Right ventricle myocardium superior (tissue), 1 donor: ENCODE measurements at regions not wholly inside any gene's neighbourhood (a gene's known extent, or its start where the extent isn't known, plus 50 kb on each side); places are given as distances from the start of the nearest gene placed in this dataset.

Source experiments
- ATAC-seq: fragments of 200-7000 bp; cut with Tn5 transposase; one replicate; pipeline ENCODE4 v1.9.1; 2020; ENCODE audit warnings: mild to moderate bottlenecking; ENCODE audit not compliant: poor library complexity
- DNase-seq: peaks from one replicate; pipeline ENCODE4 v3.0.0-alpha.2; 2020
- intact Hi-C: fragments of 100-400 bp; cut with DNase I; formaldehyde crosslinking; loops from one replicate; pipeline ENCODE4 v1.11.2; 2022
- donor health status: DM: no; HTN: yes; CAD: no; lungs with severe emphysema.

DNA sequence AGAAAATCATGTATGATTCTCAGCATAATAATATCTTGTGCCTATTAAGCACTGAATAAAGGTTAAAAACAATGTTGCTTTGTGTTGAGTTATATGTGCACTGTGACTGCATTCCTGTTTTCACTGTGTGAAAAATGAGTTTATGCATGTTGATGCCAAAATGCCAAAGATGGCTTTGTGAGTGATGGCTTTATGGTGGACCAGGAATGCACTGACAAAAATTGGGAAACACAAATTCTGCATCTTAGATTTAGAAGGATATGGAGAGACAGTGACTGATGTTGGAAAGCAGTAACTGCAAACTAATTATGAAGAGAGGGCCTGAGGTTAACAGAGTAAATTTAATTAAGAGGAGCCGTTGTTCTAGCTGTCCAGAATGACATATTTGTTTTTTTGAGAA lies 440.4 kb downstream of the KIF20B start:
- DNase-seq: no peak
- ATAC-seq: no peak
- intact Hi-C loops: no loop called here

DNA sequence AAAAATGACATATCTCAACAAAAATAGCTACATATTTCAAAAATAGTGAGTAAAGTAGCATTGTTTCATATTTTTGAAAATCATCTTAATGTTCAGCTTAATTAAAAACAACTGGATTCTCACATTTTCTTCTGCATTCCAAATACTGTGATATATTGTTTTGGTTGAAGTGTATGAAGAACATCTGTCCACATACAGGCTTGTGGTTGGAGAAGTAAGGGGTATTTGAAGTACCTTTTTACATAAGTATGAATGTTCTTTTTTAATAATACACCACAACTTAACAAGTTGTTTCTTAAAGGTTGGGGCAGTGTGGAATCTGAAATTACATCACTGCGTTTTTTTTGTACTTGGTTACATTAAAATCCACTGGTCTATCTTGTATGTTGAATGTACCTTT lies 442.5 kb downstream of the KIF20B start:
- no peak for ATAC-seq
- DNase-seq: no peak
- intact Hi-C loops: no loop called here

DNA sequence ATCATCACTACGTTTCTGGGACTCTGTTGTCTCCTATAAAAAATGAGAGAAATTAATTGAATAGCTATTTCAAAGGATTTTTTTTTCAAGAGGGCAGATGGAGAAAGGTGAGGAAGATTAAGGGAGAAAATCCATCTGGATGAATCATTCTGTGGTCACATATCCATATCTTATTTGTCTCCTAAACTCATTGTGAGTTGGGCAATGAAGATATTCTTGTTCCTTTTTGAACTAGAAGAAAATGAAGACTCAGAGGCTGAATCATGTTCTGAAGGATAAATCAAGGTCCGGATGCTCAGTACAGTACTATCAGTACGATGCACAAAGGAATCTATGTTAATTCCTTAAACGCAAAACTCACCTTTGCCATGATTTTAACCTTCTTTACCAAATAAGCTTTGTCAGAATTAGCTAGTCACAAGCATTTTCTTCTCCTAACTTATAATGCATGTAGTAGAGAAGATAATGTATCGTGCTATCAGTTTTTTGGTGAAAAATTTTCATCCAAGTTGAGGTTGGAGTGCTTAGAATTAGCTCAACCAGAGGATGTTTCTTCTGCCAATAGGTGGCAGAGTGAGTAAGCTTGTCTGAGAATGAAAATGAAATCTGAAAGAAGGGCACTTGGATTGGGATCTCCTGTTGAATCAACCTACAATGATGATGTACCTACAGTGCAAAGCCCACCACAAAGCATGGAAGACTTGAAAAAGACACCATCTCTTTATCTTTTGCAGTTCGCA lies 446.9 kb downstream of the KIF20B start:
- intact Hi-C loops: no loop called here
- DNase-seq (no peak), ATAC-seq (no peak)

DNA sequence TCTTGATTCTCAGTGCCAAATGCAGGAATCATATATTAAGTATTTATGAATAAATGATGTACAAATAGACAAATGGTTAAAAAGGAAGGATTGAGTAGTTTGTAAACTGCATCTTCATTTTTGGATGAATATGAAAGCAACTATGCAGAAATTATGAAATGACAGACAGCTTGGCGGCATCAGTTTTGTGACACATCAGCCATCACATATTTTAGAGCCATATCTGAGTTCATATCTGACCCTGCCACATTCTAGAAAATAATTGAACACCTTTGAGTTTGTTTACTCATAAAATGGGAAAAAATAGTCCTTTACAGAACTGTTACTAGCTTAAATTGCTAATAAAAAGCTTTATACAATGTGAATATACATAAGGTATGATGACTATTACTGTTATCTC lies 448.2 kb downstream of the KIF20B start:
- intact Hi-C loops: no loop called here
- ATAC-seq: no peak
- DNase-seq: no peak

DNA sequence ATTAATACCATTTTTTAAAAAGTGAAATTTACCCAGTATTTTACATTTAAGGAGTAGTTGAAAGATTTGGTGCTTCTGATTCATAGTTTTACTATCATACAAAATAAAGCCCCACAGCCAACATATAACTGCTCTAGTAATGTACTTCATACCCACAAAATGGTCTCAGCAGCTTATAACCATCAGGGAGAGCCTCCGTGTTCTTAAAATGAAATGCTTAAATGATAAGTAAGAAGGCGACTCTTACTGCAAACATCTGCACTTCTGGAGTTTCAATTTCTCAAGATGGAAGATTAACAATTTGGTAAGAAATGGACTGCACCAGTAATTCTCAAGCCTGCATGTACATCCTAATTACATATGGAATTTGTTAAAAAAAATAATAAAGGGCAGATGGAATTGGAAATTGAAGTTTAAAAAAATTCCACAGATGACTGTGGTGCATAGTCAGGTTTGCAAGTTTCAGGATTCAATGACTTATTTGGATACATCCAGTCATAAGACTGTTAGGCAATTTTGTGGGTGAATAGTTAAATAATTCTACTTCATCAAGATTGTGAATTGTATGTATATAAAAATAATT lies 461.0 kb downstream of the KIF20B start:
- intact Hi-C loops: no loop called here
- ATAC-seq: no peak
- DNase-seq: no peak

DNA sequence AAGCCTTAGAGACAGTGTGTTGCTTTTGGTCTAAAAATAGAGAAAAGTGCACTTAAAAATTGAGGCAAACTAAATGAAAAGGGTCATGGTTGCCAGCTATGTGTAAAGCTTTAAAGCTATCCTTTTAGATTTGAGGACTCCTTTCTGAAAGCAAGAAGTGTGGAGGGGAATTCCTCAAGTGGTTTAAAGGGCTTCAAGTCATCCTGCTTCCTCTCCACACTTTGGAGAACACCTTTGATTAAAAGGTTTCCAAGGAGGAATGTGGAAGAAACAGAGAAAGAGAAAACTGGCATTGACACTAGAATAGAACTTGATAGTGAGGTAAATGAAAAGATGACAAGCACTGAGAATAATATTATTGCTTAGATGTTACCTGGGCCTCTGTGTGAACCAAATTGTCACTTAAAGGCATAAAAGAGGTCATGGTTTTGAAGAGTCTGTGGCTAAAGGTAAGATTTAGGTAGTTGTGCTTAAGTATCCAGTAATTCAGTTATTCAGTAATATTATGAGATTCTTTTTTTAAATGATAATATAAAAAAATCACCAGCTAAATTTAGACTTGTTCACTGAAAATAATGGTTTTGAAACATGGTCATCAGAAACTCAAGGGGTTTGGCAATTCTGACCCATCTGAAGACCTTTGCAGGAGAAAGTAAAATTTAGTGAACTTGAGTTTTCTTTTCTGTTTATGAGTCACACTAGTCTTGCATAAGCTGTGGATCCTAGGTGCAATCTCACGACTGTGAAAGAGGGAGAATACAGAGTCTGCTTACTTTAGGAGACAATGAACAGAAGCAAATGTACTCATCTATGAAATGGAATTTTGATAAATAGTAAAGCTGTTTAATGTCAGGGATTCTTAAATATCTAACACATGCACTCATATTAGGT lies 466.0 kb downstream of the KIF20B start:
- DNase-seq (no peak), ATAC-seq (no peak)
- intact Hi-C loops: no loop called here

DNA sequence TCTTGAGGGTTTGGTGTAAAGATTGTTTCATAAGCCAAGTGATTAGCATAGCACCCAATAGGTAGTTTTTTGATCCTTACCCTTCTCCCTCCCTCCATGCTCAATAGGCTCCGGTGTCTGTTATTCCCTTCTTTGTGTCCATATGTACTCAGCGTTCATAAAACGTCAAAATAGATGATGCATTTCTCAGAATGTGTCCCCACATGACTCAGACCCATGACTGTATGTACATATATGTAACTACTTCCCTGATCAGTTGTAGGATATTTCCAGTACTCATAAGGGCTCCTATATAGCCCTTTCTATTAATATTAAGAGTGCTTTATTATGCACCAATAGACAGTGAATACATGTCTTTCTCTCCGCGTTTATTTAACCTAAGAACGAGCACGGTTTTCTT lies 466.9 kb downstream of the KIF20B start:
- ATAC-seq (no peak), DNase-seq (no peak)
- intact Hi-C loops: no loop called here

DNA sequence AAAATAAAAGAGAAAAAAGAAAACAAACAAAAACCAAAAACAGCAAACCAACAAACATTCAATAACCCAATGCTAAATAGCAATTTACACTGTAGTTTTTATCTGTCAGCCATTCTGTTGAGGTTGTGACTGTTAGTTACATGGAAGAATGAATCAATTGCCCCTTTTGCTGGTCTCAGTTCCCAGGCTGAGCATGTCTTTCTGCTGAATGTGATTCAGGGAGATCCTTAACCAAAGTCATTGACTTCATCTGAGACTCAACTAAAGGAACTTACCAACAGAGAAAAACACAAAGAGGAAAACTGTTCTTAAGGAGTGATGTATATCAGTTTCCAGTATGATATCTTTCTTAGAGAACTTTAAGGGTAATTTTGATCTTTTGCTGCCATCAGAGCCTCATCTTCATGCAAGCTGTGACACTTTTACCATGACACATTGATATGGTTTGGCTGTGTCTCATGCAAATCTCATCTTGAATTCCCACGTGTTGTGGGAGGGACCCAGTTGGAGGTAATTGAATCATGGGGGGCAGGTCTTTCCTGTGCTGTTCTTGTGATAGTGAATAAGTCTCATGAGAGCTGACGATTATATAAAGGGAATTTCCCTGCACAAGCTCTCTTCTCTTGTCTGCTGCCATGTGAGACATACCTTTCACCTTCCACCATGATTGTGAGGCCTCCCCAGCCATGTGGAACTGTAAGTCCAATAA lies 469.8 kb downstream of the KIF20B start:
- no peak for ATAC-seq
- intact Hi-C loops: no loop called here
- DNase-seq: no peak

DNA sequence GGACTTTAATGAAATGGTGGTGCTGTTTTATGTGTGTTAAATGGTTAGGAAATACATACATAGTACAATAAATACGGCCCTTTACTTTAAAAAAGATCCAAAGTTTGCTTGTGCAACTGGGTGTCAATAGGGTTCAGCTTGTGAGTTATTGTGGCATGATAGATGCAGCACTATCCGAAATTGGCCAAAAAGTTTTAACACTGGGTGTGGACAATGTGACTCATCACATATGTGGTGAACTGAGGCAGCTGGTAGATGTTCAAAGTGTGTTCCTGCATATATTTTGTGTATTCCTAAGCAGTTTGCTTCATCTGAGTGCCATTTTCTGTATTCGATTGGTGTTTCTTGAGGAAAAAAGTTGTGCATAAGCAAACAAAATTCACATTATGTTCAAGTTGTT lies 473.1 kb downstream of the KIF20B start:
- no peak for ATAC-seq
- no peak for DNase-seq
- intact Hi-C loops: no loop called here

DNA sequence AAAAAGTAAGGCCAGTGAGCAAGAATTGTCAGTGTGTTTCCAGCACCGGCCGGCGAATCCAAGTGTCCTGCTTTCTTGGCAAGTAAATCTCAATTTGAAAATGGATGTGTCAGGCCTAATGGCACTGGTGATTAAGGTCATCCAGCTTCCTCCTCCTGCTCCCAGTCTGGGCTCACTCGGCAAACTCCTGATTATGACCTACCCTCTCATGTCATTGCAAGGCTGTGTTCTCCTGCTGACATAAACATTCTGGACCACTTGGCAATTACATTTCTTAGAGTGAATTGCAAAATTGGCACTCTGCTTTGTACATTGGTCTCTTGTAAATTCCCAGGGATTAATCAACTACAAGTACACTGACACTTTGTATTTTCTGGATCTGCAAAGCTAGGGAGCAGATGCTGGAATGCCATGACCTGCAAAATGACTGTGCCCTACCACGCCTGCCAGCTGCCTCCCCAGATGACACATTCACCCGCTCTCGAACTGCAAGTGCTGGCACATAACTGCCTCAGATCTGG lies 473.8 kb downstream of the KIF20B start:
- ATAC-seq: peak; percentile 92
- intact Hi-C loops: no loop called here

DNA sequence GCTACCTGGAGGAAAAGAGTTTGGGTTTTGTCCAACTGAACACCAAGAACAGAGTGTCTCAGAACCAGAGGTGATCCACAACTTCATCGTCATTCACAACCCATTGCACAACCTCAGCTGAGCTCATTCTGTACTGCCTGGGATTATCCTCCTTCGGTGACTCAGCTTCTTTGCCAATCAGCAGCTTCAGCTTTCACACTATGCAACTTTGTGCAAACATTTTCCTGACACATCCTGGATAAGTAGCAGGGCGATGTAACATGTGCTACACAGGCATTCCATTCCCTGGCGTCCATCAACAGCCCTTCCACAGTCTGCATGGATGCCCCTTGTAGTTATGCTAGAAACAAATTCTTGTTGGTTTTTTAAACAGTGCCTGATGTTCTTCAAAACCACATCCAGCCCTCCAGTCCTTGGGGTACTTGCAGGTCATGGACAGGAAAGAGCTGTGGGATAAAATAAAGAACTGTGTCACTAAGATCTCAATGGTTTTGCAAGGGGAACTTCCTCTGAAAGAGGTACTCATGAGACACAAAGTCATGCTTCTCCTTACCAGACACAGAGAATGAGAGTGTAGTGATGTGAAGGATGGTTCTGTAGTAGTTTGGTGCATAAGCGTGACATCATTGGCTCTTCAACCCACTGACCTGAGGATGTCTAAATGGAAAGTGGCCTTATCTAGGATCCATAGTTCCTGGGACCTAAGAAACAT lies 478.5 kb downstream of the KIF20B start:
- ATAC-seq (peak; percentile 83), DNase-seq (peak; percentile 30)
- intact Hi-C loops: no loop called here

More for the DNA sequence above, 473.8 kb downstream of the KIF20B start:
- DNase-seq: peak; percentile 60

DNA sequence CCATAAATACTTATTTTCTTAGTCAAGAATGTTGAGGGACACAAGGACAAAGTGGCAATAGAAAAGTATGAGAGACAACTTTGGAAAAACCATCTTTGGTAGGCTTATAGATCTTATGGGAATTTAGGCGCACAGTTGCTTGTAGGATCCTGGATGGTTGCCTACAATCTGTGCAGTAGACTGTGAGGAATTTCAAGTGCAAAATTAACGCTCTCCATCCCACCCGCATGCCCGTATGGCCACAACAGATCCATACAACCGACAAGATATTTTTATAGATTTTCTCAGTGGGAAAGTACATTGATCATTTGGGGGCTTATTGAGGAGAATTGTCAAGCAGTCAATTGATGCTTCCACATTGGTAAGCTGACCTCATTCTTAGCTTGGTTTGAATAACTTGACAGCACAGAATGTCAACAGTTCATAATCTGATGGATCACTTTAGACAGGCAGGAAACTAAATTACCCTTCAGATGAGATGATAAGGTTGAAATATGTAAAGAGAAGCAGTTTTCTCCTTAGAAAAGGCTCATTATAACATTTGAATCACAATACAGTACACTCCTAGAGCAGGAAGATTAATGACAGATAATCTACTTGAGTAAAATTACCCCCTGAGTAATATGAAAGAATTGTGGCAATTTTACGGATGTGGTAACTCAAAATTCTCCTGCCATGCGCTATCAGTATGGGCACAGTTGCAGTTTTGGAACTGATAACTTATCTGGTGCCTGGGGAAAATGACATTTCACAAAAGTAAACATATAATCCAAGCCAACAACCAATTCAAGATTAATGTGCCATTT lies 479.7 kb downstream of the KIF20B start:
- intact Hi-C loops: no loop called here
- no peak for ATAC-seq

DNA sequence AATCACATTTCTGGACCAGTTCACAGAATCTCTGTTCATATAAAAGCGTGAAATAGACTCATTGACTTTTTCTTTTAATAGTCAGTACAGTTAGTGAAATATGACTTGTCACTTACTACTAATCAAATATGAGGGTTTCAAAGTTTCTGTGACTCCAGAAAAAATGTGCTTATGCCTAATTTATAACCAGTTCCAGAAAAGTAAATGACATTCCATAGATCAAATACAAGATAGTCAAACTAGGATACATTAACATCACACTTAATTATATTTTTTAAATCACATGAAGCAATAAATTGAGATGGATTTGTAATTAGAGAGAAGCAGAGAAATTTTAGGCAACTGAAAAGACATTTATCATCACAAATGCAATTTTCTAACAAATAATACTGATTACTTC lies 491.4 kb downstream of the KIF20B start:
- DNase-seq (no peak), ATAC-seq (no peak)
- intact Hi-C loops: no loop called here

More for the DNA sequence above, 479.7 kb downstream of the KIF20B start:
- DNase-seq: no peak

DNA sequence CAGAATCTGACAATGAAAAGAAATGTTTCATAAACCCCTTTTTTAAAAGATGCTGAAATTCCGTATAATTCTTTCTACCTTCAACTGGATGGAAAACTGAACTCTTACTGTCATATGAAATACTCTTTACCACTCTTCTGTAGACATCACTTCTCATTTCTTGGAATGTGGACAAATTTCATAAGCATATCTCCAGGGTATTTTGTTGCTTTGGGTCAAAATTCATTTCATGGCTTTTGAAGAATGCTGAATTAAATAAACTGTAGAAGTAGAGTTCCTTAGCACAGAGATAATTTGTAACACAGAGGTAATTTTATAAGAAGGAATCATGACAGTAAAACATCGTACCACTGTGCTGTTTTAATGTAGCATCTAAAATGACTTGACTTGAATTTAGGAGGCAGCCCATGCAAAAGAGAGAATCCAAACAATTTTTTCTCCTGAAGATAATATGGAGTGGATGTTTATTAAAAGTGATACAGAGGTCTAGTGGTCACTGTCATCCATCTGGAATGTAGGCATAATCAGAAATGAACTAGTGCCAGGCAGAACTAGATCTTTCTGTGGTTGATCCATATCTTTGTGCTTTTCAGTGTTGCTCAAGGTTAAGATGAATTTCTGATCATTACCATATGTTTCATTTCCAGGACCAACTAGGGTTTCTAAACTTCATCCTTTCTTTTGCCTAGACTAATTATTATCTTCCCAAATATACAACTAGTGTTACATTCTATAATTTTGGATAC lies 492.0 kb downstream of the KIF20B start:
- intact Hi-C loops: no loop called here
- ATAC-seq (peak; percentile 48), DNase-seq (no peak)

DNA sequence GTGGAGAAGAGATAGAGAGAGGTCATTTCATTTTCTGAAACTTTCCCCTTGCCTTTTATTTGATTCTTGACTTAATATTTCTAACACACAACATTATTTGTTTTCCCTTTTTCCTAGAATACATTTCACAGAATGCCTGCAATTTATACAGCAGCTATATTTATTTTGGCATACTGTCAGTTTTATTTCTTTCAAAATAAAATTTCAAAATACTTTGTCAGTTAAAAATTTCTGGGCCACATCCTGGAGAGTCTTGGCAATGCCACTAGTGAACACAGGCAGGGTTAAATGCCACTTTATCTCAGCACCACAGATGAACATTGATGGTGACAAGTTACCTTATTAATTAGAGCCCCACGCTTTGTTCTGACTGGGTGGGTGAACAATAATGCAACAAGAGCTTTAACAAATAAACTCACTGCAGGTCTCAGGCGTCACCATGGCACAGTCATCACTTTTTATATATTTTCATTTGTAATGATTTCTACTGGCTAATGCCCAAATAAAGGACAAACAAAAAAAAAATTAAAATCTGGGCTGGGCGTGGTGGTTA lies 494.0 kb downstream of the KIF20B start:
- ATAC-seq: no peak
- intact Hi-C loops: no loop called here
- DNase-seq: no peak

DNA sequence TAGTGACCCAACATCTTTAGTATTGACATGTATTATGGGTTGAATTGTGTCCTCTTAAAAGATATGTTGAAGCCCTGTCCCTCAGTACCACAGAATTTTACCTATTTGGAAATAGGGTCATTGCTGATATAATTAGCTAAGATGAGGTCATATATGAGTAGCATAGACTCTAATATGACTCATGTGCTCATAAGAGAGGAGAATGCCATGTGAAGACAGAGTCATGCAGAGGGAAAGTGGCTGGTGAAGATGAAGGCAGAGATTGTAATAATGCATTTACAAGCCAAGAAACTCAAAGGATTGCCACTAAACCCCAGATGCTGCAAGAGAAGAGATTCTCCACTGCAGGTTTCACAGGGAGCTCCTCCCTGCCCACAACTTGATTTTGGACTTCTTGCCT lies 496.4 kb downstream of the KIF20B start:
- DNase-seq (no peak), ATAC-seq (no peak)
- intact Hi-C loops: no loop called here

DNA sequence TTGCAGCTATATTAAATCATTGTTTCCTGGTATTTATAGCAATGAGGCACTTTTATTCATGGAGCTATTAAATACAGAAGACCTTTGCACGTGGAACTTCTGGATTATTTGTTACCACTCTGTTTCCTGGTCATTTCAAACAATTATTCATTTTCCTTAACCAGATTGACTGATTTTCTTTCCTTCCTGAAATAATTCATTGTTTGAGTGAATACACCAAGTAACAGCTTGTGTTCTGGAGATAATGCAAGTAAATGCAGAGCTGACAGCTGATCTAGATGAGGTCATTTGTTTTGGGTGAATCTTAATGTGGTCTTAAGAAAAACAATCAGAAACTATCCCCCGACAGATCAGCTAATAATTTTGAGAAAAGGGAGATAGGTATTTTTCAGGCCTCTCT lies 497.7 kb downstream of the KIF20B start:
- DNase-seq (no peak), ATAC-seq (no peak)
- intact Hi-C loops: no loop called here
